A549 (cell line): ENCODE measurements at regions not wholly inside any gene's neighbourhood (a gene's known extent, or its start where the extent isn't known, plus 50 kb on each side); places are given as distances from the start of the nearest gene placed in this dataset.

Experiments
- ATAC-seq, 2 experiments: fragments of 200-7000 bp in 1 of 2; fragments of >200 bp in 1 of 2; cut with Nextera tagmentation in 1 of 2; cut with Tn5 transposase in 1 of 2; 3 replicates each; pipeline versions ENCODE4 v1.8.0 to v1.9.1; 2018 to 2020; ENCODE audit warnings: mild to moderate bottlenecking in 1 of 2, moderate library complexity in 1 of 2
- CTCF ChIA-PET: fragments of 300-600 bp; sonication (Branson Sonifier 250); formaldehyde crosslinking; extraction: SDS; loops from one replicate; lab custom pipeline; 2021; ENCODE audit warnings: antibody characterized with exemption, inconsistent platforms; lab: Yijun Ruan, JAX
- POLR2A ChIA-PET: fragments of 350-600 bp; formaldehyde crosslinking; extraction: SDS; loops from one replicate; lab custom pipeline; 2021; ENCODE audit warnings: antibody characterized with exemption, inconsistent platforms; lab: Yijun Ruan, JAX
- DNase-seq, 2 experiments: peaks; one replicate each; pipeline versions ENCODE4 v3.0.0 to v3.0.0-alpha.2; 2011 to 2016; ENCODE audit warnings: low read depth in 1 of 2, low spot score in 1 of 2
- FAIRE-seq: peaks from 2 replicates; lab custom pipeline; 2011; peaks lifted over from hg19 to GRCh38; lab: Jason Lieb, UNC
- H3K27ac ChIP-seq, 2 experiments: fragments of >200 bp; sonication (Bioruptor Twin); formaldehyde crosslinking; 3 replicates each; pipeline ENCODE4 v1.5.1; 2016 to 2017
- H3K4me1 ChIP-seq: fragments of >200 bp; sonication (Bioruptor Twin); formaldehyde crosslinking; 3 replicates; pipeline ENCODE4 v1.6.1; 2016
- H3K4me2 ChIP-seq: fragments of >200 bp; sonication (Bioruptor Twin); formaldehyde crosslinking; 3 replicates; pipeline ENCODE4 v1.6.1; 2016
- H3K4me3 ChIP-seq: fragments of >200 bp; sonication (Bioruptor Twin); formaldehyde crosslinking; 3 replicates; pipeline ENCODE4 v1.5.1; 2016
- H3K9me3 ChIP-seq: fragments of >200 bp; sonication (Bioruptor Twin); formaldehyde crosslinking; 3 replicates; pipeline ENCODE4 v1.6.1; 2016
- CBX8 ChIP-seq: fragments of 200-600 bp; sonication (generic); IDR thresholded peaks from 2 replicates; pipeline ENCODE4 v1.6.1; 2016
- CEBPB ChIP-seq, 2 experiments: fragments of >200 bp in 1 of 2; sonication (Bioruptor Twin) in 1 of 2; formaldehyde crosslinking in 1 of 2; IDR thresholded peaks; 2 replicates each; pipeline ENCODE4 v1.6.1; 2012 to 2016
- CHD2 ChIP-seq: fragments of 150-350 bp; IDR thresholded peaks from 2 replicates; pipeline ENCODE4 v1.6.1; 2014; ENCODE audit warnings: low read length; ENCODE audit not compliant: partially characterized antibody
- CHD4 ChIP-seq: fragments of 200-600 bp; sonication (generic); IDR thresholded peaks from 2 replicates; pipeline ENCODE4 v1.6.1; 2016; ENCODE audit warnings: antibody characterized with exemption, mild to moderate bottlenecking, borderline replicate concordance
- E2F6 ChIP-seq: IDR thresholded peaks from 2 replicates; pipeline ENCODE4 v1.6.1; 2012; ENCODE audit warnings: low read depth, borderline replicate concordance
- EHF ChIP-seq: fragments of 250-450 bp; sonication (Bioruptor Pico); IDR thresholded peaks from 2 replicates; pipeline ENCODE4 v1.5.0; 2020; ENCODE audit warnings: mild to moderate bottlenecking
- EHMT2 ChIP-seq: fragments of 200-600 bp; sonication (generic); IDR thresholded peaks from 2 replicates; pipeline ENCODE4 v1.6.1; 2016; ENCODE audit warnings: antibody characterized with exemption, low read depth, mild to moderate bottlenecking, moderate library complexity
- ESRRA ChIP-seq: fragments of 150-350 bp; IDR thresholded peaks from 2 replicates; pipeline ENCODE4 v1.6.1; 2014; ENCODE audit warnings: mild to moderate bottlenecking, low read length, borderline replicate concordance
- FOSL2 ChIP-seq, 2 experiments: fragments of 450-650 bp in 1 of 2; fragments of >200 bp in 1 of 2; sonication (Bioruptor Twin) in 1 of 2; formaldehyde crosslinking; IDR thresholded peaks; 2 replicates each; pipeline versions ENCODE4 v1.5.0 to v1.6.1; 2016 to 2020; ENCODE audit warnings: mild to moderate bottlenecking in 1 of 2, moderate library complexity in 1 of 2
- GATA3 ChIP-seq: IDR thresholded peaks from 2 replicates; pipeline ENCODE4 v1.6.1; 2012; ENCODE audit warnings: borderline replicate concordance
- HDAC2 ChIP-seq: fragments of 200-600 bp; sonication (generic); IDR thresholded peaks from 2 replicates; pipeline ENCODE4 v1.6.1; 2016
- HEYL ChIP-seq: fragments of 250-450 bp; sonication (Bioruptor Pico); IDR thresholded peaks from 2 replicates; pipeline ENCODE4 v1.8.0; 2021; ENCODE audit warnings: mild to moderate bottlenecking, moderate library complexity
- HMGXB4 ChIP-seq: fragments of 250-450 bp; sonication (Bioruptor Pico); IDR thresholded peaks from 2 replicates; pipeline ENCODE4 v1.5.0; 2021; ENCODE audit warnings: mild to moderate bottlenecking, moderate library complexity, borderline replicate concordance
- HOXA7 ChIP-seq: fragments of 250-450 bp; sonication (Bioruptor Pico); IDR thresholded peaks from 2 replicates; pipeline ENCODE4 v1.5.0; 2020; ENCODE audit warnings: mild to moderate bottlenecking, moderate library complexity
- HOXB5 ChIP-seq: fragments of 250-450 bp; sonication (Bioruptor Pico); IDR thresholded peaks from 2 replicates; pipeline ENCODE4 v1.5.0; 2020; ENCODE audit warnings: mild to moderate bottlenecking, moderate library complexity
- KDM1A ChIP-seq: fragments of 200-600 bp; sonication (generic); IDR thresholded peaks from 2 replicates; pipeline ENCODE4 v1.6.1; 2016; ENCODE audit warnings: low read depth, mild to moderate bottlenecking
- KDM5A ChIP-seq: fragments of 200-600 bp; sonication (generic); IDR thresholded peaks from 2 replicates; pipeline ENCODE4 v1.6.1; 2016; ENCODE audit warnings: antibody characterized with exemption, mild to moderate bottlenecking
- MAFK ChIP-seq: fragments of 450-650 bp; IDR thresholded peaks from 2 replicates; pipeline ENCODE4 v1.6.1; 2014; ENCODE audit not compliant: partially characterized antibody
- MAZ ChIP-seq: fragments of 150-350 bp; IDR thresholded peaks from 2 replicates; pipeline ENCODE4 v1.6.1; 2014; ENCODE audit warnings: antibody characterized with exemption, low read depth, low read length, borderline replicate concordance
- MYC ChIP-seq: IDR thresholded peaks from 2 replicates; pipeline ENCODE4 v1.6.1; 2012; ENCODE audit warnings: mild to moderate bottlenecking, inconsistent platforms, low read length, improper control_type of control experiment, borderline replicate concordance
- NFE2L2 ChIP-seq: fragments of 150-350 bp; conservative IDR thresholded peaks from 2 replicates; pipeline ENCODE4 v1.6.1; 2014; ENCODE audit warnings: low read length
- NPAS2 ChIP-seq: fragments of 250-450 bp; sonication (Bioruptor Pico); IDR thresholded peaks from 2 replicates; pipeline ENCODE4 v1.8.0; 2022; ENCODE audit warnings: mild to moderate bottlenecking, moderate library complexity, borderline replicate concordance
- PHF8 ChIP-seq: fragments of 200-600 bp; sonication (generic); IDR thresholded peaks from 2 replicates; pipeline ENCODE4 v1.6.1; 2016; ENCODE audit warnings: low read depth, mild to moderate bottlenecking, antibody characterized with exemption, moderate library complexity, borderline replicate concordance
- RCOR1 ChIP-seq: fragments of 150-350 bp; IDR thresholded peaks from 2 replicates; pipeline ENCODE4 v1.6.1; 2014; ENCODE audit warnings: antibody characterized with exemption, low read length, low read depth
- REST ChIP-seq: fragments of 200-600 bp; sonication (generic); IDR thresholded peaks from 2 replicates; pipeline ENCODE4 v1.6.1; 2016; ENCODE audit warnings: antibody characterized with exemption, mild to moderate bottlenecking, moderate library complexity
- SMC3 ChIP-seq: fragments of >200 bp; sonication (Bioruptor Twin); formaldehyde crosslinking; IDR thresholded peaks from 3 replicates; pipeline ENCODE4 v1.6.1; 2018; ENCODE audit warnings: inconsistent platforms
- SREBF2 ChIP-seq: fragments of 450-650 bp; IDR thresholded peaks from 2 replicates; pipeline ENCODE4 v1.6.1; 2014; ENCODE audit warnings: mild to moderate bottlenecking, moderate library complexity
- TFCP2L1 ChIP-seq: fragments of 250-450 bp; sonication (Bioruptor Pico); IDR thresholded peaks from 2 replicates; pipeline ENCODE4 v1.5.0; 2021; ENCODE audit warnings: mild to moderate bottlenecking
- TP53 ChIP-seq: fragments of 250-450 bp; sonication (Bioruptor Pico); IDR thresholded peaks from 2 replicates; pipeline ENCODE4 v1.5.0; 2021; ENCODE audit warnings: mild to moderate bottlenecking, moderate library complexity
- ZFP36 ChIP-seq: fragments of 450-650 bp; IDR thresholded peaks from 2 replicates; pipeline ENCODE4 v1.6.1; 2014; ENCODE audit warnings: borderline replicate concordance; ENCODE audit not compliant: partially characterized antibody
- ZSCAN20 ChIP-seq: fragments of 250-450 bp; sonication (Bioruptor Pico); IDR thresholded peaks from 2 replicates; pipeline ENCODE4 v1.8.0; 2022; ENCODE audit warnings: mild to moderate bottlenecking, moderate library complexity
- WGBS: methylation state at CpG from one replicate; pipeline ENCODE4 v1.1.6; 2017; ENCODE audit errors: missing lambda C conversion rate; 5-methylcytosine and 5-hydroxymethylcytosine counted together

- no peak overlapping the region for H3K4me3 ChIP-seq
- POLR2A ChIA-PET = no interaction called here
- DNase-seq (no peak), ATAC-seq (no peak), FAIRE-seq (no peak)
- WGBS = 98% methylated on average over 6 of the region's 12 CpGs
- H3K4me2 ChIP-seq = no peak overlapping the region
- no peaks in the 10 kb centered on the region for H3K9me3 ChIP-seq
- CTCF ChIA-PET = no interaction called here
- H3K27ac ChIP-seq = no peak overlapping the region
- no peak for TF ChIP-seq TP53 (CRISPR knock-in tag)
- no peak for TF ChIP-seq EHF (CRISPR knock-in tag)
- no peak for TF ChIP-seq CHD4
- TF ChIP-seq HMGXB4 (CRISPR knock-in tag) = no peak
- TF ChIP-seq CBX8 = no peak
- TF ChIP-seq E2F6 = no peak
- TF ChIP-seq HOXA7 (CRISPR knock-in tag) = no peak
- TF ChIP-seq NFE2L2 = no peak
- no peak for TF ChIP-seq CHD2
- no peak for TF ChIP-seq RCOR1
- TF ChIP-seq KDM5A = no peak
- TF ChIP-seq ESRRA = no peak
- TF ChIP-seq SMC3 = no peak
- no peak for TF ChIP-seq MAFK
- TF ChIP-seq CEBPB (IDR thresholded peaks at IDR 0.05) = no peak
- no peaks in the 10 kb centered on the region for H3K4me1 ChIP-seq
Measured at GRCh38 chr4:122293374-122294365, 85.1 kb upstream of the ADAD1 start.

- WGBS = 100% methylated on average over 1 of the region's 1 CpG
Measured at GRCh38 chr4:122297694-122298093, 81.1 kb upstream of the ADAD1 start.

GRCh38 chr4:122300776-122301175, 78.0 kb upstream of the ADAD1 start:
- CTCF ChIA-PET = no interaction called here
- FAIRE-seq (no peak), ATAC-seq (no peak), DNase-seq (no peak)
- Histone ChIP-seq H3K27ac (no peak overlapping the region), H3K4me3 (no peak overlapping the region), H3K4me1 (no peaks in the 10 kb centered on the region), H3K4me2 (no peak overlapping the region), H3K9me3 (no peaks in the 10 kb centered on the region)
- POLR2A ChIA-PET = no interaction called here
- TF ChIP-seq MYC (no peak), GATA3 (no peak), EHMT2 (no peak), E2F6 (no peak), ZFP36 (no peak), REST (no peak), HDAC2 (no peak), KDM5A (no peak), KDM1A (no peak), HEYL (CRISPR knock-in tag) (no peak), TFCP2L1 (no peak)

More at GRCh38 chr4:122297694-122298093, 81.1 kb upstream of the ADAD1 start:
- TF ChIP-seq HOXB5 (CRISPR knock-in tag) (no peak), ZSCAN20 (CRISPR knock-in tag) (no peak), KDM1A (no peak), SREBF2 (no peak), NFE2L2 (no peak), MAZ (no peak), PHF8 (no peak), FOSL2 (IDR thresholded peaks at IDR 0.05) (no peak), FOSL2 (CRISPR knock-in tag; IDR thresholded peaks at IDR 0.05) (no peak), NPAS2 (CRISPR knock-in tag) (no peak)
- H3K4me2 ChIP-seq = no peak overlapping the region
- ChIA-PET POLR2A (no interaction called here), CTCF (interaction anchor here (1.1 kb wide), 1 partner anchor 18 kb away, joined by 3 read pairs; no protein-coding TSS in a partner anchor)
- no peak for ATAC-seq
- H3K4me1 ChIP-seq = no peaks in the 10 kb centered on the region
- no peak for FAIRE-seq
- no peak overlapping the region for H3K4me3 ChIP-seq
- no peak for DNase-seq
- H3K9me3 ChIP-seq = no peaks in the 10 kb centered on the region
- H3K27ac ChIP-seq = no peak overlapping the region
